ENCODE measurements at regions not wholly inside any gene's neighbourhood (a gene's known extent, or its start where the extent isn't known, plus 50 kb on each side); places are given as distances from the start of the nearest gene placed in this dataset.

DNA sequence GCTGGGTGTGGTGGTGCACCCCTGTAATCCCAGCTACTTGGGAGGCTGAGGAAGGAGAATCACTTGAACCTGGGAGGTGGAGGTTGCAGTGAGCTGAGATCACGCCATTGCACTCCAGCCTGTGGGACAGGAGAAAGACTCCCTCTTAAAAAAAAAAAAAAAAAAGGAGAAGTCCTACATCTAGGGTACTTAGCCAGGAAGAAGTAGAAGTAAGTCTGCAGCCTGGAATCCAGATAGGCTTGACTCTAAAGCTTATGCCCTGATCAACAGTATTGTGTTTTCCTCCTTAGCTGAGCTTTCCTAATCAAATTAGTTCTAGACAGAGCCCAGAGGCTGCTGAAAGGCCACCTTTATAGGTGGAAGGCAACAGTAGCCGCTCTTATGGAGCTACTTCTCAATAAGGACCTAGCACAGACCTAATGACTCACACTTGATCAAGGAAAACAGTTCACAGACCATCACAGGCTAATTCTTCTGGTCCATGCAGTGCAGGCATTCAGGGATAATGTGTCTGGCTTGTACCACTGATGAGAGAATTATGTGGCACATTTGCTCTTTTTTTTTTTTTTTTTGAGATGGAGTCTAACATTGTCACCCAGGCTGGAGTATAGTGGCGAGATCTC, 105.5 kb upstream of the KLF4 start:
- TF ChIP-seq, protein P1, sequence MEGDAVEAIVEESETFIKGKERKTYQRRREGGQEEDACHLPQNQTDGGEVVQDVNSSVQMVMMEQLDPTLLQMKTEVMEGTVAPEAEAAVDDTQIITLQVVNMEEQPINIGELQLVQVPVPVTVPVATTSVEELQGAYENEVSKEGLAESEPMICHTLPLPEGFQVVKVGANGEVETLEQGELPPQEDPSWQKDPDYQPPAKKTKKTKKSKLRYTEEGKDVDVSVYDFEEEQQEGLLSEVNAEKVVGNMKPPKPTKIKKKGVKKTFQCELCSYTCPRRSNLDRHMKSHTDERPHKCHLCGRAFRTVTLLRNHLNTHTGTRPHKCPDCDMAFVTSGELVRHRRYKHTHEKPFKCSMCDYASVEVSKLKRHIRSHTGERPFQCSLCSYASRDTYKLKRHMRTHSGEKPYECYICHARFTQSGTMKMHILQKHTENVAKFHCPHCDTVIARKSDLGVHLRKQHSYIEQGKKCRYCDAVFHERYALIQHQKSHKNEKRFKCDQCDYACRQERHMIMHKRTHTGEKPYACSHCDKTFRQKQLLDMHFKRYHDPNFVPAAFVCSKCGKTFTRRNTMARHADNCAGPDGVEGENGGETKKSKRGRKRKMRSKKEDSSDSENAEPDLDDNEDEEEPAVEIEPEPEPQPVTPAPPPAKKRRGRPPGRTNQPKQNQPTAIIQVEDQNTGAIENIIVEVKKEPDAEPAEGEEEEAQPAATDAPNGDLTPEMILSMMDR (IDR thresholded peaks at IDR 0.05) = no peak
- no peak for TF ChIP-seq EP300 (IDR thresholded peaks at IDR 0.05)
- TF ChIP-seq POLR2AphosphoS5 (IDR thresholded peaks at IDR 0.05) = no peak
- TF ChIP-seq POLR2A (IDR thresholded peaks at IDR 0.05) = no peak
